HG03159 (cell line): ENCODE measurements at regions not wholly inside any gene's neighbourhood (a gene's known extent, or its start where the extent isn't known, plus 50 kb on each side); places are given as distances from the start of the nearest gene placed in this dataset.

Experiments used
- ATAC-seq: cut with Tn5 transposase; IDR thresholded peaks from one replicate; pipeline ENCODE4 v1.9.1; 2021; ENCODE audit warnings: mild to moderate bottlenecking, moderate library complexity; ENCODE audit not compliant: unreplicated experiment

GRCh38 chr18:66150650-66151049 lies 399.8 kb downstream of the CDH7 start:
- no peak for ATAC-seq

GRCh38 chr18:66143029-66143428 lies 392.2 kb downstream of the CDH7 start:
- no peak for ATAC-seq

- ATAC-seq, result no peak
Measured at GRCh38 chr18:66141716-66142115, 390.9 kb downstream of the CDH7 start.

- no peak for ATAC-seq
Measured at GRCh38 chr18:66138642-66139041, 387.8 kb downstream of the CDH7 start.

- no peak for ATAC-seq
Measured at GRCh38 chr18:66136039-66136438, 385.2 kb downstream of the CDH7 start.

GRCh38 chr18:66129248-66129647 lies 378.4 kb downstream of the CDH7 start:
- ATAC-seq, result no peak

GRCh38 chr18:66126266-66126665 lies 375.5 kb downstream of the CDH7 start:
- no peak for ATAC-seq

- ATAC-seq, result no peak
Measured at GRCh38 chr18:66124394-66124793, 373.6 kb downstream of the CDH7 start.

- ATAC-seq, result no peak
Measured at GRCh38 chr18:66119347-66119746, 368.5 kb downstream of the CDH7 start.

GRCh38 chr18:66111018-66111417 lies 360.2 kb downstream of the CDH7 start:
- ATAC-seq, result no peak

GRCh38 chr18:66110607-66111006 lies 359.8 kb downstream of the CDH7 start:
- ATAC-seq, result no peak

GRCh38 chr18:66109981-66110380 lies 359.2 kb downstream of the CDH7 start:
- no peak for ATAC-seq

- no peak for ATAC-seq
Measured at GRCh38 chr18:66107546-66107945, 356.7 kb downstream of the CDH7 start.

- no peak for ATAC-seq
Measured at GRCh38 chr18:66105016-66105415, 354.2 kb downstream of the CDH7 start.

GRCh38 chr18:66103550-66103949 lies 352.7 kb downstream of the CDH7 start:
- no peak for ATAC-seq

GRCh38 chr18:66083078-66083477 lies 332.3 kb downstream of the CDH7 start:
- no peak for ATAC-seq

- no peak for ATAC-seq
Measured at GRCh38 chr18:66078925-66079800, 328.4 kb downstream of the CDH7 start.

GRCh38 chr18:66077066-66077465 lies 326.3 kb downstream of the CDH7 start:
- ATAC-seq, result no peak

- no peak for ATAC-seq
Measured at GRCh38 chr18:66066191-66066590, 315.4 kb downstream of the CDH7 start.

GRCh38 chr18:66048406-66048805 lies 297.6 kb downstream of the CDH7 start:
- ATAC-seq, result no peak

GRCh38 chr18:66046032-66046602 lies 295.3 kb downstream of the CDH7 start:
- ATAC-seq, result peak; percentile 80

GRCh38 chr18:66043009-66043408 lies 292.2 kb downstream of the CDH7 start:
- ATAC-seq, result no peak
